ENCODE measurements at regions not wholly inside any gene's neighbourhood (a gene's known extent, or its start where the extent isn't known, plus 50 kb on each side); places are given as distances from the start of the nearest gene placed in this dataset.

- TF ChIP-seq CTCF (conservative IDR thresholded peaks at IDR 0.05; ENCODE audit: low read length) (peak; percentile 51), EZH2phosphoT487 (IDR thresholded peaks at IDR 0.05; ENCODE audit: borderline replicate concordance) (no peak)
Measured at GRCh38 chr7:106737202-106737562, 76.2 kb upstream of the CCDC71L start.

All from Loucy (cell line).